ENCODE measurements at regions not wholly inside any gene's neighbourhood (a gene's known extent, or its start where the extent isn't known, plus 50 kb on each side); places are given as distances from the start of the nearest gene placed in this dataset.
A peak's percentile ranks its signal among the peaks of the same experiment; 100 is the strongest.
"Not testable (repeated sequence)": the region's sequence is repeated elsewhere in the genome, so short reads cannot be mapped to it uniquely, and the experiment has no call there.

DNA sequence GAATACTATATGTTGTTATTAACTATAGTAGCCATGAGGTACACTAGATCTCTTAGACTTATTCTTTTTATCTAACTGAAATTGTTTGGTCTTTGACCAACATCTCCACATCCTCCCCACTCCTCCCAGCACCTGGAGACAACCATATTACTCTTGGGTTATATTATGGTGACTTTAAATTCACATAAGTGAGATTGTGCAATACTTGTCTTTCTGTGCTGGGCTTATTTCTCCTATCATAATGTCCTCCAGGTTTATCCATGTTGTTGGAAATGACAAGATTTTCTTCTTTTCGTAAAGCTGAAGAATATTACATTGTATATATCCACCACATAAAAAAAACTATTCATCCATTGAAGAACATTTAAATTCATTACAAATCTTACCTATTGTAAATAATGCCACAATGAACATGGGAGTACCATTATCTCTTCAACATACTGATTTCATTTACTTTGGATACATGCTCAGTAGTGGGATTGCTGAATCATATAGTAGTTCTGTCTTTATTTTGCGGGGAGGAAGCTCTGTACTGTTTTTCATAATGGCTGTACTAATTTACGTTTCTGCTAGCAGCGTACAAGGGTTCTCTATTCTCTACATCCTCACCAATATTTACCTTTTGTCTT, 159.2 kb upstream of the SCN7A start:
- ATAC-seq (no peak), DNase-seq (no peak)
- intact Hi-C loops (cut with DNase I, micrococcal nuclease): no loop called here

DNA sequence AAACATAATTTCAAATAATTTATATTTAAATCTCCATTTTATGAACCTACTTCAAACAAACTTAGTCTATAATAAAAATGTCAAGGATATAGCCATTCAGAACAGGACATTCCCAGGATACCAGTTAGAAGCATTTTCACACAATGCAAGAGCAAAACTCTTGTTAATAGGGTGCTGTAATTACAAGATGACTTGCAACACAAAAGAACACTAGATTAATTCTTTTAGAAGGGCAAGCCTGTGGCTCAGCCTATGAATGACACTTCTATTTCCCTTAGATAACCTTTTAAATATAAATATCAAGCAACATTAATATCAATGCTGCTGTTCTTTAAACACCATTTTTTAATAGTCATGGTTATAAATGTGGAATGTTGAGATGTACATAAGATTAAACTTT, 157.9 kb upstream of the SCN7A start:
- intact Hi-C loops (cut with DNase I, micrococcal nuclease): no loop called here
- ATAC-seq (no peak), DNase-seq (no peak)

DNA sequence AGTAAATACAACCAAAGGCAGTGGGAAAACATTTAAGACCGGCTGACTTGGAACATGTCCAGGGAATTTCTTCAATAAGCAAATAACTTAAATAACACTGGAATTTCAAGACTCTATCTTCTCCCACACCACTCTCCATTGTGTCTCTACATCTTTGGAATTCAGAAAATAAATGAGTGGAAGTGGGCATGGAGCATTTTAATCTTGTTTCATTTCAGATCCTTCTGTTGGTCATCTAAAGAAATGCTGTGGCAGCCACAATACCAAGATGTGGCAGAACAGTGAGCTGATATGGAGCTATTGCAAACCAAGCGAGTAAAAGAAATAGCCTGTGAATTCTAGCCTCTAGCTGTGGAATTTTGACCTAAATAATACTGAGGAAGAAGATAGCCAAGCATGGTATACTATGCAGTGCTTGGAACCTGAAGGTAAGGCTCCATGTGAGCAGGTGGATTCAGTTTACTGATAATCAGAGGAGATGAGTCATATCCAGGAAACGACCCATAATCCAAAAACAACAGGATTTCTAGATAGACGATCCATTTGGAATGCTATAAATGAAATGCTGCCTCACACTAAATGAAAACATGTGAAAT, 157.1 kb upstream of the SCN7A start:
- DNase-seq (no peak), ATAC-seq (no peak)
- intact Hi-C loops (cut with DNase I, micrococcal nuclease): no loop called here

DNA sequence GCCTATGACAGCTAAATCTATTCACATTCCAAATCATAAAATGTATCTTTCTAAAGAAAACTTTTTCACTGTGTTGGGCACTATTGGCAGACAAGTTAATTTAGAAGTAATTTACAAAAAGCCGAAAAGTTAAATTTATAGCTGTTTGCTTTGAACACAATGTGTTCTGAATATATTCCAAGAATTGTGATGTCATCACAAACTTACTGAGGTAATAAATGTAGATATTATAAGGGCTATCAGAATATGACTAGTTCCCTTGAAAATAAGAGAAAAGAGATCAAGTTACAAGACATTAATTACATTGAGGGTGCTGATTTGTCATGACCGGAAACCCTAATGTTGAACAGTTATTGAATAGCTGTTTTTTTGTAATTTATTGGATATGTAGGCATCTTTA, 153.9 kb upstream of the SCN7A start:
- no peak for DNase-seq
- intact Hi-C loops (cut with DNase I, micrococcal nuclease): no loop called here
- ATAC-seq: no peak

DNA sequence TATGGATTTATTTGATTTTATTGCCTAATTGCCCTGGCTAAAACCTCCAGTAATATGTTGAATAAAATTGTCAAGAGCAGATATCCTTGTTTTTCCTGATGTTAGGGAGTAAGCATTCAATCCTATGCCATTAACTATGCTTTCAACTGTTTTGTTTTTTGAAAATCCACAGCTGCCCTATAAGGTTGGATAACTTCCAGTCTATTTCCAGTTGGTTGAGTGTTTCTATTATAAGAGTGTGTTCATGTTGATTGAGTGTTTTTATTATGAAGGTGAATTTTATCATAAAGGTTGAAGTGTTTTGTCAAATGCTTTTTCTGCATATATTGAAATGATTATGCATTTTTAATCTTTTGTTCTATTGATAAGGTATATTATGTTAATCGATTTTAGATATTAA, 149.9 kb upstream of the SCN7A start:
- no peak for DNase-seq
- no peak for ATAC-seq
- intact Hi-C loops (cut with DNase I, micrococcal nuclease): no loop called here

DNA sequence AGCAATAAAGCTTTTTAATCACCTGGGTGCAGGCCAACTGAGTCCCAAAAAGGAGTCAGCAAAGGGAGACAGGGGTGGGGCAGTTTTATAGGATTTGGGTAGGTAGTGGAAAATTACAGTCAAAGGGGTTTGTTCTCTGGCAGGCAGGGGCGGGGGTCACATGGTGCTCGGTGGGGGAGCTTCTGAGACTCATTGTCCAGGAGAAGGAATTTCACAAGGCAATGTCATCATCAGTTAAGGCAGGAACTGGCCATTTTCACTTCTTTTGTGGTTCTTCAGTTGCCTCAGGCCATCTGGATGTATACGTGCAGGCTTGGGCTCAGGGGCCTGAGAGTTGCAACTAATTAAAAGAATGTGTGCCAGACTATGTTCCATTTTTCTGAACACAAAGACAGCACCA, 147.5 kb upstream of the SCN7A start:
- DNase-seq; ATAC-seq; intact Hi-C loops (cut with DNase I, micrococcal nuclease): not testable (repeated sequence)

DNA sequence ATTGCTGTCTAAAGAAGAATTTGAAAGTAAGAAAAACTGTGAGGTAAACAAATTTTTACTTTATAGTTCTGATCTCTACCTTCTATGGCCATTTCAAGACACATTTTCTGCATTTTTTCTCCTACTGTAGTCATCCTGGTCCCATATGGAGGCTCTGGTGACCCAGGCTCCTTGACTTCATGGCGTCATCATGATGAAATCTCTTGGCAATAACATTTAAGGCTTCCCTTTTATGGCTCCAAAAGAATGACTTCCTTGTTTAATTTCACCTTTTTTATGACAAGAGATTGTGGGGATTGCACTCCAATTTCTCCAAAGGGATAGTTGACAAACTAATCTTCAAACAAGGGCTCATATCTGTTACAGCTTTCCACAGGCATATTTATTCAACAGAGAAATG, 143.0 kb upstream of the SCN7A start:
- ATAC-seq: peak; percentile 37
- intact Hi-C loops (cut with DNase I, micrococcal nuclease): no loop called here

DNA sequence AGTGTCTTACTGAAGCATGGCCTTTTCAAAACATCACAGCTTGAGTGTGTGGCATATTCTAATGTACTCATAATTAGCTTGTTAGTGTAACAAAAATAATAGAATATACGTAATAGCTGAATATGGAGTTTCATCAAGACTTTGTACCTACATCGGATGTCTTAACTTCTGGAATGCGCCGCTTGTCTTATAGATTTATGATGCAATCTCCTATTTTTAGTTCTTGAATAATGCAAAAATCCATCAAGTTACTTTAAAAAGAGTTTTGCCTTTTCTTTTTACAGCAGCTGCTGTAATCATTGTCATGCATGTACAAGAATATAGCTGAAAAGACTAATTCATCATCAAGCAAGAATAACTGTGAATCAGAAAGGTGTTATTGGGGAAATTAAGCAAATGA, 140.7 kb upstream of the SCN7A start:
- no peak for DNase-seq
- intact Hi-C loops (cut with DNase I, micrococcal nuclease): no loop called here
- no peak for ATAC-seq

More for the DNA sequence above, 143.0 kb upstream of the SCN7A start:
- no peak for DNase-seq

DNA sequence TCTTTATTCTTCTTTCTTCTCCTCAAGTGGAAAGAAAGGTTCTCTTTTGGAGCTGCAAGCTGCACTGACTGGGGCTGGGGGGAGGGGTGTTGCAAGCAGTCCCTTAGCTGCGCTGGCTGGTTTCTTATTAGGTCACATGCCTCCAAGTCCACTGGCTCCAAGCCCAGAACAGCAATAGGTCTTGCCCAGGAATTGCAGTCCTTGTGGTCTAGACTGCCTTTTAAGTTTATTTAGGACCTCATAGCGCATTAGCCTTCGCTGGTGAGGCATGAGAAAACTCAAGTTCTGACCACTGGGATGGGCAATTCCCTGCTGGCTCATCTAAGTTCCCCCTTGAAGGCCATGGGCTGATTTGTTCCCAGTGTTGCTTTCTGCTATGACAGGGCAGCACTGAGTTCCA, 138.6 kb upstream of the SCN7A start:
- intact Hi-C loops (cut with DNase I, micrococcal nuclease): no loop called here
- DNase-seq: no peak
- no peak for ATAC-seq

DNA sequence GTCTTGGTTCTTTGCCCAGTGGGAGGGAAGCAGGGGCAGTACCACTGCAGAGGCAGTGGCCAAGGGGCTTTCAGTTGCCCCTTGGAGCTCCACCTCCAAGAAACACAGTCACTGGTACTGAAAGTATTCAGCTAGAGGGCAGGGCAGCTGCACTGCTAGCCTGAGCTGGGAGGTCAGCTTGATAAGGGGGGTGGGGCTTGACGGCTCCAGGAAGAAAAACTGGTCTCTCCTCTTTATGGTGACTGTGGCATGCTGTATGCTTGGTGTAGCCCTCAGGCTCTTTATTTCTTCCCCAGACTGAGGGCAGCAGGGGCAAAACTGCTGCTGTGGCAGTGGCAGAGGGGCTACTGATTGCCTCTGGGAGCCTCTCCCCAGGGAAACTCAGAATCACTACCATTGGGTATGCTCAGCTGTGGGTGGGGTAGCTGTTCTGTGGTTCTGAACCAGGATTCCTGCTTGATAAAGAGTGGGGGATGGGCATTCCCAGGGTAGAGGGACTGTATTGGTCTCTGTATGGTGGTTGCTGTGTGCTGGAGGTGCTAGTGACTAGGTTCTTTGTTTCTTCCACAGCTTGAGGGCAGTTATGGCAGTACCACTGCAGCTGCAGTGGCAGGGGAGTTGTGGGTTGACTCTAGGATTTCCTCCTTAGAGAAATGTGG, 134.6 kb upstream of the SCN7A start:
- ATAC-seq (peak; percentile 26), DNase-seq (no peak)
- intact Hi-C loops (cut with DNase I, micrococcal nuclease): no loop called here

DNA sequence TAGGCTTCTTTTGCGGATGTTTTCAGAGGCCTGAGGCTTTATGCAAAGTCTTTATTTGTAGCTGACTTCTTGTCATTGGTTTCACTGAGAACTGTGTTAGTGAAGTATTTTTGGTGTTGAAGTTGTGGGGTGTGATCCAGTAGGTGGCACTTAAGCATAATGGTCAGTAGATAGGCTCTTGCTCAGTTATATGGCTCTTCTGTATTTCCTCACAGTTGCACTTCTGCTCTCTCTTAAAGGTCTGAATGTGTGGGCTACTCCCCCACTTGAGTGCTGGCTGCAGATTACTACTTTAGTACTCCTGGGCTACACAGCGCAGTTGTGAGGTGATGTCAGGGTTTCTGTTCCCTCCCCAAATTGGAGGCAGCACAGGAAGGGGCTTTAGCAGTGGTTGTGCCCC, 133.8 kb upstream of the SCN7A start:
- ATAC-seq (no peak), DNase-seq (no peak)
- intact Hi-C loops (cut with DNase I, micrococcal nuclease): no loop called here

DNA sequence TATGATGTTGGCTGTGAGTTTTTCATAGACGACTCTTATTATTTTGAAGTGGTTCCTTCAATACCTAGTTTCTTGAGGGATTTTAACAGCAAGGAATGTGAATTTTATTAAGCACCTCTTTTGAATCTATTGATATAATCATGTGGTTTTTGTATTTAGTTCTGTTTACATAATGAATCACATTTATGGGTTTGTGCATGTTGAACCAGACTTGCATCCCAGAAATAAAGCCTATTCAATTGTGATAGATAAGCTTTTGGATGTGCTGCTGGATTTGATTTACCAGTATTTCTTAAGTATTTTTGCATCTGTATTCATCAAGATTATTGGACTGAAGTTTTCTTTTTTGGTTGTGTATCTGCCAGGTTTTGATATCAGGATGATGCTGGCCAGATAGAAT, 131.6 kb upstream of the SCN7A start:
- intact Hi-C loops (cut with DNase I, micrococcal nuclease): no loop called here
- no peak for ATAC-seq
- DNase-seq: no peak

DNA sequence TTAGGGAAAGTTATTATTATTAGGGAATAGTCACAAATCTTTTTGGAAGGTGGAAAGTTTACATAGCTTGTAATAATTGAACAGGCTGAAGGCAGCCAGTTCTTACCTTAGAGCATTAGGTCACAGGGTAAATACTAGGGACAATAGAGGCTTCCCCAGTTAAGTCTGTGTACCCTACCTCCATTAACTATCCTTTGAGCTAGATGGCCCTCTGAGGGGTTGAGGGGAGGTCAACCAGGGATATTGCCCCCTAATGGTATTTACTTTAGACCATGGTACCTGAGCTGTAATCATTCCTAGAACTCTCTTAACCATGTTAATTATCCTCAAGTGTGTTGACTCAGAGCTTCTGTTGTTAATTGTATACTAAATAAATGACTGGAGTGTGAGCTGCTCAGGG, 120.5 kb upstream of the SCN7A start:
- DNase-seq (no peak), ATAC-seq (no peak)
- intact Hi-C loops (cut with DNase I, micrococcal nuclease): no loop called here

DNA sequence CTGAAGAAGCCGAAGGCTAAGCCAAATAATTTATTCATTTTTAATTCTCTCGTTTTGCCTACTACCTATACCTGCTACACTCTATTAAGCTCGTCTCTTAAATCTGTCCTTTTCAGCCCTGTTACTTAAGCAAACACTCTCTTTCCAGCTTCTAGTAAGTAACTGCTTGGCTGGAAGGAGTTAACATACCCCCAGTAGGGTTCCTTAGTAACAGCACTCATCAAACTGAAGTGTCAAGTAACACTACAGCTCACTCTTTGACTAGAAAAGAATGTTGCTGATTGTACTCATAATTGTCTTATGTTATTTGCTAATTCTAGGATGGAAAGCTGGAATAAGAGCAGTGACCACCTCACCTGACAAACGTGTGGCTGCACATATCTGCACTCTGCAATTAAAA, 120.0 kb upstream of the SCN7A start:
- intact Hi-C loops (cut with DNase I, micrococcal nuclease): no loop called here
- DNase-seq (no peak), ATAC-seq (no peak)

DNA sequence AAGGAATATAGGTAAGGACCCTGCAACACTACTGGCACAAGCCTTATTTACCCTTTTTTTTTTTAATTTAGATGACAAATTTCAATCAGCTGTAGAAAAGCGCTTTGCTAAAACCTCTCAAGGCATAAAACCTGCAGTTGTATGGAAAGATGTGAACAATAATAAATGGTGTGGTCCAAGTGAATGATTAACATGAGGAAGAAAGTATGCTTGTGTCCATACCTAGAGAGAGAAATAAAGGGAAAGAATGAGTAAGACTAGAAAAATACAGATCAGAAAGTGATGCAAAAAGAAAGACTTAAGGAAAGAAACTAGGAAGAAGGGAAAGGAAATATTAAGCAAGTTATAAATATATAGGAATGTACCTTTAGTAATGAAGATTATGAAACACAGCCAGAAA, 119.2 kb upstream of the SCN7A start:
- intact Hi-C loops (cut with DNase I, micrococcal nuclease): no loop called here
- no peak for DNase-seq
- ATAC-seq: no peak

DNA sequence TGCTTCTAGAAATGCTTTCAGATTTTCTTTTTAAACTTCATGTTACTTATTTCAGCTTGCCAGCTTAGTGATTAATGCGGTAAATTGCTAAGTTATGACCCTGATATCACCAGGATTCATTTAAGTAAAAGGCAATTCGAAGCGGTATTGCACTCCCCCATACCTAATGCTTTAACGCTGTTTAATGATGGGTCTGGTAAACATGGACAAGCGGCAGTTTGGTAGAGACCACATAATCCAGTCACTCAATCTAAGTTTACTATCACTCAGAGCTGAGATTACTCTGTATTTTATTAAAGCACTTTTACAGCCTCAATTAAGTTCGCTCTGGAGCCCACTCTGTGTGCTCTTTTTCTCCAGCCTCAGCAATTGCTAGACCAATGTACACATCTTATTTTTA, 118.2 kb upstream of the SCN7A start:
- intact Hi-C loops (cut with DNase I, micrococcal nuclease): no loop called here
- DNase-seq (no peak), ATAC-seq (no peak)

DNA sequence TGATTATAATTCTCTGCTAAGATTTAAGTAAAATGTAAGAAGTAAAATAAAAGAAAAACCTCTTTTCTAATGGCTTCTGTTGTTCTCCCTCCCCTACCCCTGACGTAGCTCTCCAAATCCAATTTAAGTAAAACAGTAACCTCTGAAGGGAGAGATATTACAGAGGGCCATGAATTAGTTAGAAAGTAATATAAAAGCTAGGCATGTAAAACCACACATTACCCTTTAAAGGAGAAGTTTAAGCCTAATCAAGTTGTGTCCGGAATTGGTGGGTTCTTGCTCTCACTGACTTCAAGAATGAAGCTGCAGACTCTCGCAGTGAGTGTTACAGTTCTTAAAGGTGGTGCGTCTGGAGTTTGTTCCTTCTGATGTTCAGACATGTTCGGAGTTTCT, 116.9 kb upstream of the SCN7A start:
- ATAC-seq (no peak), DNase-seq (no peak)
- intact Hi-C loops (cut with DNase I, micrococcal nuclease): no loop called here

DNA sequence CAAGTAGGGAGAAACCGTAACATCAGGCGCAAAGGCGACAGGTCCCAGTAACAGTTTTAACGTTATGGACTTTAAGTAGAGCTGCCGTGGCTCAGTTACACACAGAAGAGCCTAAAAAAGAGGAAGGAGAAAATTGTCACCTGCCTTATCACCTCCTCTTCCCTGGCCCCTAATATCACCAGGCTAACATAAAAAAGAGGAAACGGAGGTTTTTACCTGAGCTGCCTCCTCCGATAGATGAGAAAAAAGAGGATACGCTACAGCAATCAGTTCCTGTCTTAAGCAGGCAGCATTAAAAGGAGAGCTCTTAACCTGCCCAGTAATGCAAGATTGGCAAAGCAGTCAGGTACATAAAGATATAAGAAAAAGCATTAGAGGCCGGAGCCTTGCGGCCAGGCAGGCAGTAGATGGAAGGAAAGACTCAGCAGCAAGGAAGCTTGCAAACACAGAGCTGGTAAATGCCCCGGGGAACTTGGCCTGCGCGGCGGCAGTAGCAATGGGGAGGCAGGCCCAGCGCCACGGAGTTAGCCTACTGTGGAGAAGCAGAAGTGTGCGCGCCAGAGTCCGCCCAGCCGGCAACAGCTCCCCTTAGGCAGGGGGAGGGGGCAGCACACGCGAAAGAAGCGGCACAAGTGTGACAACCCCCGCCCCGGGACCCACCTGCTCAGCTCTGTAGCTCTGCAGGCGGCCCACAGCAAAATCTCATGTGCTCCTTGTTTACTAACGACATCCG, 116.3 kb upstream of the SCN7A start:
- peak in 1 of 2 donors; percentile 4 for DNase-seq
- no peak for ATAC-seq
- intact Hi-C loops (cut with DNase I, micrococcal nuclease): no loop called here

DNA sequence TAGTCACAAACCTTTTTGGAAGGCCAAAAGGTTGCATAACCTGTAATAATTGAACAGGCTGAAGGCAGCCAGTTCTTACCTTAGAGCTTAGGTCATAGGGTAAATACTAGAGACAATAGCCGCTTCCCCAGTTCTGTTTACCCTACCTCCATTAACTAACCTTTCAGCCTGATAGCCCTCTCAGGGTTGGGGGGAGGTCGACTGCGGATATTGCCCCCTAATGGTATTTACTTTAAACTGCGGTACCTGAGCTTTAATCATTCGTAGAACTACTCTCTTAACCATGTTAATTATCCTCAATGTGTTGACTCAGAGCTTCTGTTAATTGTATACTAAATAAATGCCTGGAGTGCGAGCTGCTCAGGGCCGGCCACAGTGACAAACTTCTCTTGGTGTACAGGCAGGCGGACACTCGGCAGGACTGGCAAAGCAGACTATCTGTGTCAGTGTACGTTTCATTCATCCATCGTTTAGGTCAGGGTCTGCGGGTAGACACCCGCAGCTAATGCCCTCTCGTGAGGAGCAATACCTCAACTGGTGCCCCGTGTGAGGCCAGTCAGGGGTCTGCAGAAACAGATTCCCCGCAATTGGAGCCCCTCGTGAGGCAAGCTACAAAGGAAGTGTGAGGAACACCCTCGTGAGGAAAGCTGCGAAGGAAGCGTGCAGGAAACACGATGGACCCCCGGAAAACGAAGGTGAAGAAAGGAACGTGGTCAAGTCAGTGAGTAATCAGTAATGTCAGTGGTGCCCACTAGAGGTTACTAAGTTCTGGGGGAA, 115.3 kb upstream of the SCN7A start:
- ATAC-seq (no peak), DNase-seq (no peak)
- intact Hi-C loops (cut with DNase I, micrococcal nuclease): no loop called here
